ENCODE measurements at regions not wholly inside any gene's neighbourhood (a gene's known extent, or its start where the extent isn't known, plus 50 kb on each side); places are given as distances from the start of the nearest gene placed in this dataset.

DNA sequence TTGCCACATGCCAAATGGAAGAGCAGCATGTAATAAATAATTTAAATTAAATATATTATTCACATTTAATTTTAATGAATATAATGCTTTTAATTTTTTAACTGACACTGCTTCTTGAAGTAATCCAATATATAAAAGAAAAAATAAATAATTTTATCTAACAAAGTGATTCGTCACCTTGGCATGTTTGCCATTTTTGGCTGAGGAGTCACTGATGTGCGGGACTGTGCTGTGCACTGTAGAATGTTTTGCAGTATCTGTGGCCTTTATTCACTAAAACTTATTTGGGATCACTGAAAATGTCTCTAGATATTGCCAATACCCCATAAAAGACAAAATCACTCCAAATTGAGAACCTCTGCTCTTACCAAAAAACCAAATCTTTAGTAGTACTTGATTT lies 807.8 kb downstream of the BRINP3 start:
- Histone ChIP-seq H3K27ac (ENCODE audit: low read depth in 2 of 2, low read length in 1 of 2) (no peak overlapping the region), H3K4me1 (ENCODE audit: control insufficient read depth in 2 of 2, insufficient read depth in 2 of 2, low read length in 1 of 2) (no peaks in the 10 kb centered on the region), H3K27me3 (ENCODE audit: control insufficient read depth in 1 of 2, insufficient read depth in 2 of 2, low read length in 2 of 2) (no peaks in the 10 kb centered on the region), H3K4me3 (ENCODE audit: low read depth in 1 of 2, low read length in 2 of 2) (no peak overlapping the region), H3K9me3 (ENCODE audit: control insufficient read depth in 2 of 2, insufficient read depth in 1 of 2, low read depth in 1 of 2, low read length in 1 of 2) (no peaks in the 10 kb centered on the region), H3K36me3 (ENCODE audit: control insufficient read depth in 2 of 2, insufficient read depth in 2 of 2, low read length in 1 of 2) (no peaks in the 10 kb centered on the region)
- WGBS, 2 donors, result 84 to 95% methylated on average over 2 of the region's 2 CpGs

- Histone ChIP-seq H3K27me3 (ENCODE audit: control insufficient read depth in 1 of 2, insufficient read depth in 2 of 2, low read length in 2 of 2) (no peaks in the 10 kb centered on the region), H3K4me3 (ENCODE audit: low read depth in 1 of 2, low read length in 2 of 2) (no peak overlapping the region)
- whole genome bisulfite sequencing, 2 donors, result 40 to 48% methylated on average over 2 of the region's 2 CpGs
These were observed 804.4 kb downstream of the BRINP3 start for GRCh38 chr1:189673217-189673616.

GRCh38 chr1:189675712-189676244 lies 801.9 kb downstream of the BRINP3 start:
- H3K4me3 ChIP-seq (ENCODE audit: low read depth in 1 of 2, low read length in 2 of 2), result no peak overlapping the region
- H3K27me3 ChIP-seq (ENCODE audit: control insufficient read depth in 1 of 2, insufficient read depth in 2 of 2, low read length in 2 of 2), result no peaks in the 10 kb centered on the region
- H3K9me3 ChIP-seq (ENCODE audit: control insufficient read depth in 2 of 2, insufficient read depth in 1 of 2, low read depth in 1 of 2, low read length in 1 of 2), result no peaks in the 10 kb centered on the region
- no peak overlapping the region for H3K27ac ChIP-seq (ENCODE audit: low read depth in 2 of 2, low read length in 1 of 2)
- WGBS, 2 donors, result 74 to 78% methylated on average over 6 of the region's 6 CpGs
- H3K4me1 ChIP-seq (ENCODE audit: control insufficient read depth in 2 of 2, insufficient read depth in 2 of 2, low read length in 1 of 2), result no peaks in the 10 kb centered on the region
- no peaks in the 10 kb centered on the region for H3K36me3 ChIP-seq (ENCODE audit: control insufficient read depth in 2 of 2, insufficient read depth in 2 of 2, low read length in 1 of 2)

More at GRCh38 chr1:189673217-189673616, 804.4 kb downstream of the BRINP3 start:
- H3K36me3 ChIP-seq (ENCODE audit: control insufficient read depth in 2 of 2, insufficient read depth in 2 of 2, low read length in 1 of 2), result no peaks in the 10 kb centered on the region
- no peaks in the 10 kb centered on the region for H3K4me1 ChIP-seq (ENCODE audit: control insufficient read depth in 2 of 2, insufficient read depth in 2 of 2, low read length in 1 of 2)
- no peak overlapping the region for H3K27ac ChIP-seq (ENCODE audit: low read depth in 2 of 2, low read length in 1 of 2)
- no peaks in the 10 kb centered on the region for H3K9me3 ChIP-seq (ENCODE audit: control insufficient read depth in 2 of 2, insufficient read depth in 1 of 2, low read depth in 1 of 2, low read length in 1 of 2)

DNA sequence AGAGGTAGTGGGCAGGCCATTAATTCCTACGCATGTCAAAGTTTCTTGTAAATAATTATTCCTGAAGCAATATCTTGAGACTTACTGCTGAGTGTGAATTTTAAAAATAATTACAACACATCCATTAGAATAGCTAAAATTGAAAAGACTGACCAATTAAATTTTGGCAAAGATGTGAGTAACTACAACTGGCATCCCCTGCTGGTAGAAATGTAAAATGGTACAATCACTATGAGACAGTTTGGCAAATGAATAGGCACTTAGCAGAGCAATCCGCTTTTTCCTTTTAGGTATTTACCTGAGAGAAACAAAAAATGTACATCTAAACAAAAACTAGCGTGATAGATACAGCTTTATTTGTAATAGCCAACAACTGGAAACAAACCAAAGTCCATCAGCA lies 798.9 kb downstream of the BRINP3 start:
- H3K4me1 ChIP-seq (ENCODE audit: control insufficient read depth in 2 of 2, insufficient read depth in 2 of 2, low read length in 1 of 2), result no peaks in the 10 kb centered on the region
- H3K27ac ChIP-seq (ENCODE audit: low read depth in 2 of 2, low read length in 1 of 2), result no peak overlapping the region
- no peaks in the 10 kb centered on the region for H3K27me3 ChIP-seq (ENCODE audit: control insufficient read depth in 1 of 2, insufficient read depth in 2 of 2, low read length in 2 of 2)
- WGBS, 2 donors, result 92 to 97% methylated on average over 3 of the region's 3 CpGs
- no peak overlapping the region for H3K4me3 ChIP-seq (ENCODE audit: low read depth in 1 of 2, low read length in 2 of 2)
- H3K36me3 ChIP-seq (ENCODE audit: control insufficient read depth in 2 of 2, insufficient read depth in 2 of 2, low read length in 1 of 2), result no peaks in the 10 kb centered on the region
- H3K9me3 ChIP-seq (ENCODE audit: control insufficient read depth in 2 of 2, insufficient read depth in 1 of 2, low read depth in 1 of 2, low read length in 1 of 2), result no peaks in the 10 kb centered on the region

- H3K36me3 ChIP-seq (ENCODE audit: control insufficient read depth in 2 of 2, insufficient read depth in 2 of 2, low read length in 1 of 2), result no peaks in the 10 kb centered on the region
- no peaks in the 10 kb centered on the region for H3K4me1 ChIP-seq (ENCODE audit: control insufficient read depth in 2 of 2, insufficient read depth in 2 of 2, low read length in 1 of 2)
- no peak overlapping the region for H3K27ac ChIP-seq (ENCODE audit: low read depth in 2 of 2, low read length in 1 of 2)
- WGBS, 2 donors, result 44 to 47% methylated on average over 3 of the region's 3 CpGs
- no peaks in the 10 kb centered on the region for H3K9me3 ChIP-seq (ENCODE audit: control insufficient read depth in 2 of 2, insufficient read depth in 1 of 2, low read depth in 1 of 2, low read length in 1 of 2)
- H3K27me3 ChIP-seq (ENCODE audit: control insufficient read depth in 1 of 2, insufficient read depth in 2 of 2, low read length in 2 of 2), result no peaks in the 10 kb centered on the region
- no peak overlapping the region for H3K4me3 ChIP-seq (ENCODE audit: low read depth in 1 of 2, low read length in 2 of 2)
These were observed 796.3 kb downstream of the BRINP3 start for GRCh38 chr1:189681252-189681919.

DNA sequence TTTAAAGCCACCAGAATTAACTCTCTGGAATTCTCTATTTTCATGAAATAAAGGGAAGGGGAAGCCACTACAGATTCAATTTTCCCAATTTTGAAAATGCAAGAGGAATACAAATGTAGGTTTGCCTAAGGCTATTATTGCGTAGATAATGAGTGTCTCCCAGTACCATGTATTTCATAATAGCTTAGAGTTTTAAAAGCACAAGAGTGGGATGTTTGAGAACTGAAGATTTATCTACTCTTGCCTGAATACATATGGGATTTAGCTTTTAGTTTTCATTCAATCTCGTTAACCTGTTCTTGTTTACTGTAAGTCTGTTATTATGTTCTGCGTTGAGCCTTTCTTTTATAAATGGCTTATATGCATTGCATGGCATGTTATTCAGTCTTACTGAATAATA lies 795.1 kb downstream of the BRINP3 start:
- H3K4me3 ChIP-seq (ENCODE audit: low read depth in 1 of 2, low read length in 2 of 2), result no peak overlapping the region
- no peaks in the 10 kb centered on the region for H3K36me3 ChIP-seq (ENCODE audit: control insufficient read depth in 2 of 2, insufficient read depth in 2 of 2, low read length in 1 of 2)
- no peaks in the 10 kb centered on the region for H3K9me3 ChIP-seq (ENCODE audit: control insufficient read depth in 2 of 2, insufficient read depth in 1 of 2, low read depth in 1 of 2, low read length in 1 of 2)
- H3K4me1 ChIP-seq (ENCODE audit: control insufficient read depth in 2 of 2, insufficient read depth in 2 of 2, low read length in 1 of 2), result no peaks in the 10 kb centered on the region
- no peak overlapping the region for H3K27ac ChIP-seq (ENCODE audit: low read depth in 2 of 2, low read length in 1 of 2)
- 54 to 61% methylated on average over 3 of the region's 3 CpGs for WGBS, 2 donors
- no peaks in the 10 kb centered on the region for H3K27me3 ChIP-seq (ENCODE audit: control insufficient read depth in 1 of 2, insufficient read depth in 2 of 2, low read length in 2 of 2)

GRCh38 chr1:189686288-189686687 lies 791.4 kb downstream of the BRINP3 start:
- no peak overlapping the region for H3K27ac ChIP-seq (ENCODE audit: low read depth in 2 of 2, low read length in 1 of 2)
- WGBS, 2 donors, result 84 to 89% methylated on average over 1 of the region's 1 CpG
- no peaks in the 10 kb centered on the region for H3K4me1 ChIP-seq (ENCODE audit: control insufficient read depth in 2 of 2, insufficient read depth in 2 of 2, low read length in 1 of 2)
- no peaks in the 10 kb centered on the region for H3K27me3 ChIP-seq (ENCODE audit: control insufficient read depth in 1 of 2, insufficient read depth in 2 of 2, low read length in 2 of 2)
- no peaks in the 10 kb centered on the region for H3K36me3 ChIP-seq (ENCODE audit: control insufficient read depth in 2 of 2, insufficient read depth in 2 of 2, low read length in 1 of 2)
- no peak overlapping the region for H3K4me3 ChIP-seq (ENCODE audit: low read depth in 1 of 2, low read length in 2 of 2)
- H3K9me3 ChIP-seq (ENCODE audit: control insufficient read depth in 2 of 2, insufficient read depth in 1 of 2, low read depth in 1 of 2, low read length in 1 of 2), result no peaks in the 10 kb centered on the region

DNA sequence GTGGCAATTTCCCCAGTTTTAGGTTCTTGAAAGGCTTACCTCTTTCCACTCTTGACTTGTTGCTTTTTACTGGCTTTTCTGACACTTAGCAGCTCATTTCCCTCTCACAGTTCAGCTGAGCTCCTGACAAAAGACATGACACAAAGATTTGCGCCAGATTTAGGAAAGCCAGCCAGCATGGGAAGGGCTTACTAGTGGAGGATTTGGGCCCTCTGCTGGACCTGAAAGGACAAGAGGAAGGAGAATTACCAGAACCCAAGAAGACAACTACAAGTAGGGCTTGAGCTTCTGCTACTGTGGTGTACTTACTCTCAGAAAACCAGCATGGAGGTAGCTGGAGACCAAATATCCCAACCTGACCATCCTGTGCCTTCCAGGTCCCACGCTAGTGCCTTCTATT lies 784.5 kb downstream of the BRINP3 start:
- Histone ChIP-seq H3K4me3 (ENCODE audit: low read depth in 1 of 2, low read length in 2 of 2) (no peak overlapping the region), H3K27ac (ENCODE audit: low read depth in 2 of 2, low read length in 1 of 2) (no peak overlapping the region), H3K27me3 (ENCODE audit: control insufficient read depth in 1 of 2, insufficient read depth in 2 of 2, low read length in 2 of 2) (no peaks in the 10 kb centered on the region), H3K9me3 (ENCODE audit: control insufficient read depth in 2 of 2, insufficient read depth in 1 of 2, low read depth in 1 of 2, low read length in 1 of 2) (peaks cover 3 to 4% of the 10 kb centered on the region in 2 donors), H3K4me1 (ENCODE audit: control insufficient read depth in 2 of 2, insufficient read depth in 2 of 2, low read length in 1 of 2) (no peaks in the 10 kb centered on the region), H3K36me3 (ENCODE audit: control insufficient read depth in 2 of 2, insufficient read depth in 2 of 2, low read length in 1 of 2) (no peaks in the 10 kb centered on the region)
- WGBS, 2 donors, result 83% methylated on average over 2 of the region's 2 CpGs

DNA sequence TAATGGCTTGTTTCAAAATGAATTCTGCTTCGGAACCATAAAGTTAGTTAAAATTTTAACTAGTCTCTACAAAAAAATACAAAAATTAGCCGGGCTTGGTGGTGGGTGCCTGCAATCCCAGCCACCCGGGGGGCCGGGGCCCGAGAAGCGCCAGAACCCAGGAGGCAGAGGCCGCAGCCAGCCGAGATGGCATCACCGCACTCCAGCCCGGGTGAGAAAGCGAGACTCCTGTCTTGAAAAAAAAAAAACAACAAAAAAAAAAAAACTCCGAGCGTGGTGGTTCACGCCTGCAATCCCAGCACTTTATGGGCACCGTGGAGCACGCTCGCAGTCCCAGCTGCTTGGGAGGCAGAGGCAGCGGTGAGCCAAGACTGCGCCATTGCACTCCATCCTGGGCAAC lies 781.4 kb downstream of the BRINP3 start:
- no peaks in the 10 kb centered on the region for H3K4me1 ChIP-seq (ENCODE audit: control insufficient read depth in 2 of 2, insufficient read depth in 2 of 2, low read length in 1 of 2)
- no peaks in the 10 kb centered on the region for H3K36me3 ChIP-seq (ENCODE audit: control insufficient read depth in 2 of 2, insufficient read depth in 2 of 2, low read length in 1 of 2)
- peaks cover 3 to 4% of the 10 kb centered on the region in 2 donors for H3K9me3 ChIP-seq (ENCODE audit: control insufficient read depth in 2 of 2, insufficient read depth in 1 of 2, low read depth in 1 of 2, low read length in 1 of 2)
- H3K4me3 ChIP-seq (ENCODE audit: low read depth in 1 of 2, low read length in 2 of 2), result no peak overlapping the region
- 95 to 96% methylated on average over 18 to 19 of the region's 19 CpGs for whole genome bisulfite sequencing, 2 donors
- no peaks in the 10 kb centered on the region for H3K27me3 ChIP-seq (ENCODE audit: control insufficient read depth in 1 of 2, insufficient read depth in 2 of 2, low read length in 2 of 2)
- H3K27ac ChIP-seq (ENCODE audit: low read depth in 2 of 2, low read length in 1 of 2), result no peak overlapping the region

- Histone ChIP-seq H3K9me3 (ENCODE audit: control insufficient read depth in 2 of 2, insufficient read depth in 1 of 2, low read depth in 1 of 2, low read length in 1 of 2) (peaks cover 3 to 4% of the 10 kb centered on the region in 2 donors), H3K27ac (ENCODE audit: low read depth in 2 of 2, low read length in 1 of 2) (no peak overlapping the region), H3K27me3 (ENCODE audit: control insufficient read depth in 1 of 2, insufficient read depth in 2 of 2, low read length in 2 of 2) (no peaks in the 10 kb centered on the region), H3K4me1 (ENCODE audit: control insufficient read depth in 2 of 2, insufficient read depth in 2 of 2, low read length in 1 of 2) (no peaks in the 10 kb centered on the region), H3K4me3 (ENCODE audit: low read depth in 1 of 2, low read length in 2 of 2) (no peak overlapping the region), H3K36me3 (ENCODE audit: control insufficient read depth in 2 of 2, insufficient read depth in 2 of 2, low read length in 1 of 2) (no peaks in the 10 kb centered on the region)
- 95 to 97% methylated on average over 22 of the region's 22 CpGs for WGBS, 2 donors
These were observed 780.6 kb downstream of the BRINP3 start for GRCh38 chr1:189697113-189697512.
